ENCODE measurements at regions not wholly inside any gene's neighbourhood (a gene's known extent, or its start where the extent isn't known, plus 50 kb on each side); places are given as distances from the start of the nearest gene placed in this dataset.

- H3K4me3 Mint-ChIP-seq = no peak overlapping the region
- peaks cover 11% of the 10 kb centered on the region for H3K9me3 Mint-ChIP-seq
- CTCF ChIA-PET = no interaction called here
- DNase-seq = no peak
- intact Hi-C loops (cut with micrococcal nuclease) = no loop called here
- no peak overlapping the region for H3K27ac Mint-ChIP-seq
- H3K36me3 Mint-ChIP-seq (ENCODE audit: low read depth) = no peaks in the 10 kb centered on the region
- no peaks in the 10 kb centered on the region for H3K4me1 Mint-ChIP-seq (ENCODE audit: low read depth)
- no peaks in the 10 kb centered on the region for H3K27me3 Mint-ChIP-seq (ENCODE audit: low read depth)
Observed at GRCh38 chr3:89584398-89584797, 477.0 kb downstream of the EPHA3 start.

GRCh38 chr3:89586256-89586655, 478.8 kb downstream of the EPHA3 start:
- no peaks in the 10 kb centered on the region for H3K36me3 Mint-ChIP-seq (ENCODE audit: low read depth)

GRCh38 chr3:89586676-89587075, 479.3 kb downstream of the EPHA3 start:
- H3K9me3 Mint-ChIP-seq = peaks cover 13% of the 10 kb centered on the region
- H3K4me3 Mint-ChIP-seq = no peak overlapping the region
- no peaks in the 10 kb centered on the region for H3K4me1 Mint-ChIP-seq (ENCODE audit: low read depth)
- H3K27ac Mint-ChIP-seq = no peak overlapping the region
- no peak for DNase-seq
- no peaks in the 10 kb centered on the region for H3K36me3 Mint-ChIP-seq (ENCODE audit: low read depth)
- CTCF ChIA-PET = no interaction called here
- H3K27me3 Mint-ChIP-seq (ENCODE audit: low read depth) = no peaks in the 10 kb centered on the region
- intact Hi-C loops (cut with micrococcal nuclease) = no loop called here

More at GRCh38 chr3:89586256-89586655, 478.8 kb downstream of the EPHA3 start:
- Mint-ChIP-seq H3K27ac (no peak overlapping the region), H3K4me1 (ENCODE audit: low read depth) (no peaks in the 10 kb centered on the region), H3K27me3 (ENCODE audit: low read depth) (no peaks in the 10 kb centered on the region), H3K4me3 (no peak overlapping the region), H3K9me3 (peaks cover 13% of the 10 kb centered on the region)
- CTCF ChIA-PET = no interaction called here
- intact Hi-C loops (cut with micrococcal nuclease) = no loop called here
- DNase-seq = no peak

- Mint-ChIP-seq H3K27me3 (ENCODE audit: low read depth) (no peaks in the 10 kb centered on the region), H3K36me3 (ENCODE audit: low read depth) (no peaks in the 10 kb centered on the region), H3K4me1 (ENCODE audit: low read depth) (no peaks in the 10 kb centered on the region), H3K27ac (no peak overlapping the region), H3K4me3 (no peak overlapping the region), H3K9me3 (no peaks in the 10 kb centered on the region)
- intact Hi-C loops (cut with micrococcal nuclease) = no loop called here
- CTCF ChIA-PET = no interaction called here
- DNase-seq = no peak
Observed at GRCh38 chr3:89606151-89606550, 498.7 kb downstream of the EPHA3 start.

- H3K9me3 Mint-ChIP-seq = peaks cover 4% of the 10 kb centered on the region
- no peak overlapping the region for H3K4me3 Mint-ChIP-seq
- H3K27me3 Mint-ChIP-seq (ENCODE audit: low read depth) = no peaks in the 10 kb centered on the region
- CTCF ChIA-PET = no interaction called here
- no peak for DNase-seq
- H3K4me1 Mint-ChIP-seq (ENCODE audit: low read depth) = no peaks in the 10 kb centered on the region
- H3K27ac Mint-ChIP-seq = no peak overlapping the region
- H3K36me3 Mint-ChIP-seq (ENCODE audit: low read depth) = no peaks in the 10 kb centered on the region
- intact Hi-C loops (cut with micrococcal nuclease) = no loop called here
Observed at GRCh38 chr3:89612027-89612426, 504.6 kb downstream of the EPHA3 start.

- CTCF ChIA-PET = no interaction called here
- no peak overlapping the region for H3K4me3 Mint-ChIP-seq
Observed at GRCh38 chr3:89613241-89613640, 505.8 kb downstream of the EPHA3 start.

GRCh38 chr3:89617706-89618105, 510.3 kb downstream of the EPHA3 start:
- DNase-seq = no peak
- Mint-ChIP-seq H3K4me3 (no peak overlapping the region), H3K4me1 (ENCODE audit: low read depth) (no peaks in the 10 kb centered on the region), H3K27me3 (ENCODE audit: low read depth) (no peaks in the 10 kb centered on the region), H3K36me3 (ENCODE audit: low read depth) (no peaks in the 10 kb centered on the region), H3K27ac (no peak overlapping the region), H3K9me3 (peaks cover 5% of the 10 kb centered on the region)
- CTCF ChIA-PET = interaction anchor here (0.6 kb wide), 1 partner anchor 200 kb away, joined by 3 read pairs; no protein-coding TSS in a partner anchor
- intact Hi-C loops (cut with micrococcal nuclease) = no loop called here

More at GRCh38 chr3:89613241-89613640, 505.8 kb downstream of the EPHA3 start:
- Mint-ChIP-seq H3K36me3 (ENCODE audit: low read depth) (no peaks in the 10 kb centered on the region), H3K9me3 (peaks cover 4% of the 10 kb centered on the region), H3K27me3 (ENCODE audit: low read depth) (no peaks in the 10 kb centered on the region), H3K27ac (no peak overlapping the region), H3K4me1 (ENCODE audit: low read depth) (no peaks in the 10 kb centered on the region)
- no peak for DNase-seq
- intact Hi-C loops (cut with micrococcal nuclease) = no loop called here

GRCh38 chr3:89619263-89619662, 511.8 kb downstream of the EPHA3 start:
- Mint-ChIP-seq H3K4me3 (no peak overlapping the region), H3K36me3 (ENCODE audit: low read depth) (no peaks in the 10 kb centered on the region), H3K27ac (no peak overlapping the region), H3K9me3 (peaks cover 3% of the 10 kb centered on the region), H3K4me1 (ENCODE audit: low read depth) (no peaks in the 10 kb centered on the region), H3K27me3 (ENCODE audit: low read depth) (no peaks in the 10 kb centered on the region)
- intact Hi-C loops (cut with micrococcal nuclease) = no loop called here
- CTCF ChIA-PET = no interaction called here
- DNase-seq = no peak

GRCh38 chr3:89622063-89622700, 514.8 kb downstream of the EPHA3 start:
- DNase-seq = no peak
- intact Hi-C loops (cut with micrococcal nuclease) = no loop called here
- Mint-ChIP-seq H3K27me3 (ENCODE audit: low read depth) (no peaks in the 10 kb centered on the region), H3K27ac (no peak overlapping the region), H3K9me3 (peaks cover 3% of the 10 kb centered on the region), H3K4me1 (ENCODE audit: low read depth) (no peaks in the 10 kb centered on the region), H3K4me3 (no peak overlapping the region), H3K36me3 (ENCODE audit: low read depth) (no peaks in the 10 kb centered on the region)
- CTCF ChIA-PET = no interaction called here

GRCh38 chr3:89624494-89624893, 517.1 kb downstream of the EPHA3 start:
- Mint-ChIP-seq H3K27me3 (ENCODE audit: low read depth) (no peaks in the 10 kb centered on the region), H3K27ac (no peak overlapping the region), H3K4me1 (ENCODE audit: low read depth) (no peaks in the 10 kb centered on the region), H3K36me3 (ENCODE audit: low read depth) (no peaks in the 10 kb centered on the region), H3K9me3 (peaks cover 6% of the 10 kb centered on the region), H3K4me3 (no peak overlapping the region)
- intact Hi-C loops (cut with micrococcal nuclease) = no loop called here
- no peak for DNase-seq
- CTCF ChIA-PET = no interaction called here

GRCh38 chr3:89625945-89626344, 518.5 kb downstream of the EPHA3 start:
- CTCF ChIA-PET = no interaction called here
- Mint-ChIP-seq H3K27ac (no peak overlapping the region), H3K4me1 (ENCODE audit: low read depth) (no peaks in the 10 kb centered on the region)

GRCh38 chr3:89628856-89629670, 521.6 kb downstream of the EPHA3 start:
- no peak overlapping the region for H3K27ac Mint-ChIP-seq
- peaks cover 7% of the 10 kb centered on the region for H3K9me3 Mint-ChIP-seq
- CTCF ChIA-PET = interaction anchor here (0.7 kb wide), 1 partner anchor 299 kb away, joined by 4 read pairs; no protein-coding TSS in a partner anchor
- no peaks in the 10 kb centered on the region for H3K36me3 Mint-ChIP-seq (ENCODE audit: low read depth)
- intact Hi-C loops (cut with micrococcal nuclease) = no loop called here
- H3K27me3 Mint-ChIP-seq (ENCODE audit: low read depth) = no peaks in the 10 kb centered on the region
- DNase-seq = no peak
- H3K4me3 Mint-ChIP-seq = no peak overlapping the region
- H3K4me1 Mint-ChIP-seq (ENCODE audit: low read depth) = no peaks in the 10 kb centered on the region

More at GRCh38 chr3:89625945-89626344, 518.5 kb downstream of the EPHA3 start:
- peaks cover 6% of the 10 kb centered on the region for H3K9me3 Mint-ChIP-seq
- no peaks in the 10 kb centered on the region for H3K36me3 Mint-ChIP-seq (ENCODE audit: low read depth)
- no peaks in the 10 kb centered on the region for H3K27me3 Mint-ChIP-seq (ENCODE audit: low read depth)
- intact Hi-C loops (cut with micrococcal nuclease) = no loop called here
- no peak overlapping the region for H3K4me3 Mint-ChIP-seq
- no peak for DNase-seq

GRCh38 chr3:89635137-89635536, 527.7 kb downstream of the EPHA3 start:
- Mint-ChIP-seq H3K4me1 (ENCODE audit: low read depth) (no peaks in the 10 kb centered on the region), H3K27ac (no peak overlapping the region), H3K36me3 (ENCODE audit: low read depth) (no peaks in the 10 kb centered on the region), H3K27me3 (ENCODE audit: low read depth) (no peaks in the 10 kb centered on the region), H3K4me3 (no peak overlapping the region), H3K9me3 (peaks cover 6% of the 10 kb centered on the region)
- CTCF ChIA-PET = no interaction called here
- no peak for DNase-seq
- intact Hi-C loops (cut with micrococcal nuclease) = no loop called here
